ENCODE measurements at regions not wholly inside any gene's neighbourhood (a gene's known extent, or its start where the extent isn't known, plus 50 kb on each side); places are given as distances from the start of the nearest gene placed in this dataset.

- H3K4me3 ChIP-seq: no peak overlapping the region
- H3K4me2 ChIP-seq: no peak overlapping the region
- ATAC-seq: no peak
- no peak for FAIRE-seq
- ChIA-PET POLR2A (no interaction called here), CTCF (no interaction called here)
- TF ChIP-seq RNF2 (IDR thresholded peaks at IDR 0.05; ENCODE audit: borderline replicate concordance, low read depth) (no peak), FOXS1 (CRISPR knock-in tag; IDR thresholded peaks at IDR 0.05) (no peak), NR3C1 (IDR thresholded peaks at IDR 0.05) (no peak), HES2 (IDR thresholded peaks at IDR 0.05) (no peak), RAD21 (conservative IDR thresholded peaks at IDR 0.05 in 1 of 2, IDR thresholded peaks at IDR 0.05 in 1 of 2) (no peak), MAX (IDR thresholded peaks at IDR 0.05) (no peak), TFCP2L1 (CRISPR knock-in tag; IDR thresholded peaks at IDR 0.05) (no peak)
- H3K27ac ChIP-seq: 0 out of 6 replicates have a peak overlapping the region, but pooled peaks of 1 of the 2 experiments have one; percentile 27
- peaks cover 6% of the 10 kb centered on the region; the same call in 2 of the 3 replicates for H3K9me3 ChIP-seq
- DNase-seq (ENCODE audit: low read depth in 1 of 2, low spot score in 1 of 2): no peak
- 44% methylated on average over 5 of the region's 5 CpGs for WGBS (ENCODE audit: missing lambda C conversion rate)
- H3K4me1 ChIP-seq: peaks cover 13% of the 10 kb centered on the region; the same call in 1 of the 3 replicates
Observed at GRCh38 chr16:16850274-16850673, 471.3 kb downstream of the NPIPA7 start.

GRCh38 chr16:16857012-16857411 is 478.1 kb downstream of the NPIPA7 start:
- WGBS (ENCODE audit: missing lambda C conversion rate): 0% methylated on average over 1 of the region's 1 CpG
- TF ChIP-seq HOXA7 (CRISPR knock-in tag; IDR thresholded peaks at IDR 0.05): no peak
- no peak for TF ChIP-seq GATA3 (IDR thresholded peaks at IDR 0.05; ENCODE audit: borderline replicate concordance)
- no peak for TF ChIP-seq HOXB13 (CRISPR knock-in tag; IDR thresholded peaks at IDR 0.05; ENCODE audit: low read depth)
- no peak for TF ChIP-seq CEBPB (IDR thresholded peaks at IDR 0.05)
- no peak for TF ChIP-seq CHD2 (IDR thresholded peaks at IDR 0.05; ENCODE audit: low read length, partially characterized antibody)
- TF ChIP-seq JUNB (IDR thresholded peaks at IDR 0.05): no peak
- no peak for TF ChIP-seq MYC (IDR thresholded peaks at IDR 0.05; ENCODE audit: borderline replicate concordance, low read length)
- no peak for TF ChIP-seq JUN (IDR thresholded peaks at IDR 0.05)
- no peak for TF ChIP-seq NFE2L2 (conservative IDR thresholded peaks at IDR 0.05; ENCODE audit: low read length)
- TF ChIP-seq RFX5 (IDR thresholded peaks at IDR 0.05): no peak
- TF ChIP-seq E2F6 (IDR thresholded peaks at IDR 0.05; ENCODE audit: borderline replicate concordance, low read depth): no peak
- no peak for TF ChIP-seq POLR2A (IDR thresholded peaks at IDR 0.05; ENCODE audit: low read length)
- no peak for TF ChIP-seq RNF2 (IDR thresholded peaks at IDR 0.05; ENCODE audit: borderline replicate concordance, low read depth)
- no peak for TF ChIP-seq KDM1A (IDR thresholded peaks at IDR 0.05; ENCODE audit: low read depth)
- TF ChIP-seq PBX3 (IDR thresholded peaks at IDR 0.05): no peak
- TF ChIP-seq HOXB5 (CRISPR knock-in tag; IDR thresholded peaks at IDR 0.05): no peak
- no peak for TF ChIP-seq FOSB (CRISPR knock-in tag; IDR thresholded peaks at IDR 0.05)
- TF ChIP-seq BCL3 (IDR thresholded peaks at IDR 0.05): no peak
- Histone ChIP-seq H3K4me1 (peaks cover 47% of the 10 kb centered on the region), H3K4me3 (no peak overlapping the region), H3K9me3 (no peaks in the 10 kb centered on the region), H3K4me2 (peak overlapping the region; percentile 90), H3K27ac (peak overlapping the region; percentile 79 to 96)
- ChIA-PET POLR2A (no interaction called here), CTCF (interaction anchor here (0.6 kb wide), 1 partner anchor 1864 kb away, joined by 3 read pairs; no protein-coding TSS in a partner anchor)
- DNase-seq (ENCODE audit: low read depth in 1 of 2, low spot score in 1 of 2) (no peak), ATAC-seq (no peak), FAIRE-seq (no peak)
